GM21390 (cell line): ENCODE measurements at regions not wholly inside any gene's neighbourhood (a gene's known extent, or its start where the extent isn't known, plus 50 kb on each side); places are given as distances from the start of the nearest gene placed in this dataset.

Source experiments
- ATAC-seq: cut with Tn5 transposase; IDR thresholded peaks from one replicate; pipeline ENCODE4 v1.9.1; 2021; ENCODE audit not compliant: unreplicated experiment

GRCh38 chr14:34025325-34026017 is 74.6 kb upstream of the EGLN3 start:
- no peak for ATAC-seq

DNA sequence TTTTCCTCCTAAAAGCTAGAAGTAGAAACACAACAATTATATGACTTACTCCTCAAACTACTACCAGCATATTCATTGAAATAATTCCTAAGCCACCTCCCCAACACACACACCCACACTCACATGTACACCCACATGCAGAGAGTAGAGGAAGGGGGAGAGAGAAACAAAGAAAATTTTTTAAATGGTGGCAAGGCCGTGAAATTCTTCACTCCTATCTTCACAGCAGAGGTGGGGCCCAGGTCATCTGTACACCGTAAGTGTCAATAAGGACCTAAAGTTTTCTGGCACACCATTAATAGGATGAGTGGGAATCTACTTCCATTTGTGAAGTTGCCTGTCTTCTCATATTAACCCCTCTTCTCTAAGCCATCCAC is 73.9 kb upstream of the EGLN3 start:
- ATAC-seq, result no peak

- no peak for ATAC-seq
Measured at GRCh38 chr14:34023824-34024767, 73.2 kb upstream of the EGLN3 start.

GRCh38 chr14:34021096-34021495 is 70.2 kb upstream of the EGLN3 start:
- no peak for ATAC-seq

DNA sequence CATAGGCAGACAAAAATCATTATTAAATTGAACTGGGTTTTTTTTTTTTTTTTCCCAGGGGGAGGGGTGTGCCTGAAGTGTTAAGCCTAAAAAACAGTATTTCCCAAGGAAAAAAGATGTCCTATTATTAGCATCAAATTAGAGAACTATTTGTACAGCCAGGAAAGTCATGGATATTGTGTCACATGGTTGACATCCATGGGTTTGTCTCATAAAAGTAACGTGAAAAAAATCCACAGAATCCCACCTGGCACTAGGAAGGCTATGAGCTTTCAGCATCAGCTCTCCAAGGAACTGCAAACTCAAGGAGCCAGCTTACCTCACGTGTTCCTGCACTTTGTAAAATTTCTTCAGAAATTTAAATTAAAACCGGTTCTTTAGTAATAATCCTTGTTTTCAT is 69.1 kb upstream of the EGLN3 start:
- ATAC-seq, result no peak

- ATAC-seq, result peak; percentile 56
Measured at GRCh38 chr14:34018564-34019244, 67.8 kb upstream of the EGLN3 start.

GRCh38 chr14:34018125-34018524 is 67.3 kb upstream of the EGLN3 start:
- ATAC-seq, result no peak

GRCh38 chr14:34015383-34015782 is 64.5 kb upstream of the EGLN3 start:
- no peak for ATAC-seq

GRCh38 chr14:34014936-34015335 is 64.1 kb upstream of the EGLN3 start:
- ATAC-seq, result no peak

DNA sequence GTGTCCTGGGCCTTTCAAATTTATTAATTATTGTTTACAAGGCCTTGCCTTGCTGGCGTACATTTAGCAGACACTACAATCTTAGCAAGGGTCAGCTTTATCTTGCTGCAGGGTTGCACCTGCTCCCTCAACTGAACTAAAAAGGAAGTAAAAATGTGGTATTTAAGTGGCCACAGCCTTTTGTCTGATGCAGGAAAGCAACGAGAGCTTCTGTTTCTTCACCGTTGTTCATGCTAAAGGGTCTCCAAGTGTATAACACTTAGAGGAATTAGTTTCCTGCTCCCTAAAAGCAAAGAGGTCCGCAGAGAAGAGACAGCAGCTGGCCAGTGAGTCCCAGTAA is 62.8 kb upstream of the EGLN3 start:
- peak; percentile 43 for ATAC-seq

DNA sequence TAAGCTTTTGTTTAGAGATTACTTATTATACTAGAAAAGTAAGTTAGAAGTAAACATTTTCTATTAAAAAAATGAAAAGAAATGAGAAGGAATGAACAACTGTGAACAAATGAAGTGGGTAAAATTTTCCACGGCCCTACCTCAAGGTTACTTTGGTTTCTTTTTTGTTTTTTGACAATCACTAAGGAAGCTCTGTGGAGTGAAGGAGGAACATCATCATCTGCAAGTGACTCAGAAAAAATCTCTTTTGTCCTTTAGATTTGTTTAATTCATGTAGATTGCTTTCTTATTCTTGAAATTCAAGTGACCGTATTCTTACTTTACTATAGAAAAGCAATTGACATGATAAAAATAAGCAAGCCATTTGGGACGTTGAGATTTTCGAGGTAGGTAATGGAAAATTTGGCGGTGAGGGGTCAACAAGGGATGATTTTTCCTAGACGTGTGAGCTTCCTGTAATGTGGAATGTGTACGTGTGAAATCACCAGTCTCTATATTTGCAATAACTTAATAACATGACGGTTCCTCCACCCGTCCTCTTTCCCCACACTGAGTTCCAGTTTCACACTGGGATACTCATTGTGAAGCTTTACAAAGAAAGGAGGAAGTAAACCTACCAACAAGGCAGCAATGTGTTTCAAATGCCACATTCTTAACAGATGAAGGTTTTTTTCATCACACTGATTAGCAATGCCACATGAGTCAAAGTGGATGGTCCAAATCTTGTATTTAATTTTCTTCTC is 62.3 kb upstream of the EGLN3 start:
- peak; percentile 81 for ATAC-seq

- no peak for ATAC-seq
Measured at GRCh38 chr14:34012369-34012768, 61.5 kb upstream of the EGLN3 start.

DNA sequence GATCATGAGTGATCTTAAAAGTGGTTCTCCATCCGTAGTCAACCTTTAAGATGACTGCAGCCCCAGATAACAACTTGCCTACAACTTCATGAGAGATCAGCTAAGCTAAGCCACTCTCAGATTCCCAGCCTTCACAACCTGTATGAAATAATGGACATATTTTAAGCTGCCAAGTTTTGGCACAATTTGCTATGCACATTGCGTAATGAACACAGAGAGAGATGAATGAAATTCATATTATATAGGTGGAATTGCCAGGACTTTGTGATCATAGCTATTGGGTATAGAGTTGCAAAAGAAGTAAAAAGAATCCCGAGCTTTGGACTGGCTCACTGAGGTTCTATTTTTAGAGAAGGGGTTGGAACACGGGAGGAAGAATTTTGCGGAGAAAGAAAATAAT is 59.1 kb upstream of the EGLN3 start:
- no peak for ATAC-seq

- no peak for ATAC-seq
Measured at GRCh38 chr14:34007902-34008301, 57.0 kb upstream of the EGLN3 start.

DNA sequence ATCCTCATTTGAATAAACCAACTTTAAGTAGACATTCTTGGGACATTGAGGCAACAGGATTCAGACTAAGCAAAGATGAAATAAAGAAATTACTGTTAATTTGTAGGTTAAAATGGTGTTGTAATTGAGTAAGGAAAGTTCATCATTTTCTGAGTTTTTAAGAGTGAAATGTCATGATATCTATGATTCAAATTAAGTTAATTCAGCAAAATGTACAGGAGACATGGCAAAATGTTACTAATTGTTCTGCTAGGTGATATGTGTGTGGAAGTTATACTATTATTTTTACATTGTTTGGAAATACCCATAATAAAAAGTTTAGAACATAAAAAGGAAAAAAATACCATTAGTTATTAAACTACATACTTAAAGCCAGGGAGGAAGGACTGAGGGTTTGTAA is 55.0 kb upstream of the EGLN3 start:
- no peak for ATAC-seq

- ATAC-seq, result no peak
Measured at GRCh38 chr14:34004881-34005280, 54.0 kb upstream of the EGLN3 start.

DNA sequence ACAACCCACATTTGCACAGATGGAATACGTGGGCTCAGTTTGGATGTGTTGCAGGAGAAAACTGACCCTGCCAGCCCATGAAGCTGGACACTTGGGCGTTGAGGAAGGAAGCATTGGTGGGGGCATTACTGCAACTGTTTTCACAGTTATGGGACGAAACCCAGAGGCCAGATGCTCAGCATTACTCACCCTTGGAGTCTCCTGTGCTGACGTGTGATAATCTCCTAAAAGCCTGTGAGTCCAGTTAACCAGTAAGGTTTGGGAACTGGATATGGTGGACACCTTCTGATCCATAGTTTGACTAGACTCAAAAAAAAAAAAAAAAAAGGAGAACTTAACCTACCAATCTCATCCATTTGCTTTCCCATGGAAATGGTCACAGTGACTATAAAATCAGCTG is 52.8 kb upstream of the EGLN3 start:
- no peak for ATAC-seq

DNA sequence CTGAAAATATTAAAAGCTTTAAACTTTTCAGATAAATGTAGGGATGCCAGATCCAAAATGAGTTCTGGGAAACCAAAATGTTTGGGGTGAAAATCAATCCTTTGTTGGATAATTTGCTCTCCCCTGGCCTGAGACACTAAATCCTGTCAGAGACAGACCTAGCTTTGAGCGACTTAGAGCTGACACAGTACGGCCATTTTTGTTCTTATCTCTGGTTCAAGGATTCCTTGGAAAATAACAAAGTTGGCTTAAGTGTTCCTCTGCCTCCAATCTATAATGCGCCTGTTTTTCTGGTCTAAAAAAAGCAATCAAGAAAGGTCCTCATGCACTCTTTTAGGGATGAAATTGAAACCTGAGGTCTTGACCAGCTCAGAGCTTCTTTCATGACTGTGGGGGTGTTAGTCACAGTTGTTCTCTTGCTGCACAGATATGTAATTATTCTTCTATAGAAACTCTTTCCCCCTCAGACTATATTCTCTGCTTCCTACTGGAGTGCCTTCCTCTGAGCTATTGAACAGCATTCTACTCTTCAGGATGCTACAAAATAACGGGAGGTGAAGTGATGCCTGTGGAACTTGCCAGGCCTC is 52.3 kb upstream of the EGLN3 start:
- no peak for ATAC-seq
